GM12874 (cell line): ENCODE measurements at regions not wholly inside any gene's neighbourhood (a gene's known extent, or its start where the extent isn't known, plus 50 kb on each side); places are given as distances from the start of the nearest gene placed in this dataset.

Experiments used
- TF ChIP-seq, protein P1 (sequence below): IDR thresholded peaks from 2 replicates; pipeline ENCODE4 v1.5.1; 2011; ENCODE audit warnings: low read depth, mild to moderate bottlenecking, control low read depth, low read length, moderate library complexity; ENCODE audit not compliant: insufficient read depth

- TF ChIP-seq, protein P1, sequence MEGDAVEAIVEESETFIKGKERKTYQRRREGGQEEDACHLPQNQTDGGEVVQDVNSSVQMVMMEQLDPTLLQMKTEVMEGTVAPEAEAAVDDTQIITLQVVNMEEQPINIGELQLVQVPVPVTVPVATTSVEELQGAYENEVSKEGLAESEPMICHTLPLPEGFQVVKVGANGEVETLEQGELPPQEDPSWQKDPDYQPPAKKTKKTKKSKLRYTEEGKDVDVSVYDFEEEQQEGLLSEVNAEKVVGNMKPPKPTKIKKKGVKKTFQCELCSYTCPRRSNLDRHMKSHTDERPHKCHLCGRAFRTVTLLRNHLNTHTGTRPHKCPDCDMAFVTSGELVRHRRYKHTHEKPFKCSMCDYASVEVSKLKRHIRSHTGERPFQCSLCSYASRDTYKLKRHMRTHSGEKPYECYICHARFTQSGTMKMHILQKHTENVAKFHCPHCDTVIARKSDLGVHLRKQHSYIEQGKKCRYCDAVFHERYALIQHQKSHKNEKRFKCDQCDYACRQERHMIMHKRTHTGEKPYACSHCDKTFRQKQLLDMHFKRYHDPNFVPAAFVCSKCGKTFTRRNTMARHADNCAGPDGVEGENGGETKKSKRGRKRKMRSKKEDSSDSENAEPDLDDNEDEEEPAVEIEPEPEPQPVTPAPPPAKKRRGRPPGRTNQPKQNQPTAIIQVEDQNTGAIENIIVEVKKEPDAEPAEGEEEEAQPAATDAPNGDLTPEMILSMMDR: no peak
Measured at GRCh38 chr17:72024457-72024856, 96.4 kb upstream of the SOX9 start.

DNA sequence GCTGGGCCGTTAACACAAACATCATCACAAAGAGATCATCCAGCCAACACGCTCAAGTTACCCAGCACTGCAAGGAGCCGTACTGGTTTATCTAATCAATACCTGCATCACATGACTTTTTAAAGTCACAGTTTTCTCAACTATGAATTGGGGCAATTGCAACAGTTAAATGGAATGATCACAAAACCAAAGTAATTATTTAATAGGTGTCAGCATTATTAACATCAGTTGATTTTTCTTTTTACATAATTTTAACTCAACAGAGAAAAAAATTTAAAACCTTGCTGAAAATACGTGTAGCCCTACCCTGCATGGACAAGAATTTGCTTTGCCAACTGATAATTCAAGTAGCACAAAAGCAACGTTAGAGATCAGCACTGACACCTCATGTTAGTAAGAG, 95.7 kb upstream of the SOX9 start:
- TF ChIP-seq, protein P1: no peak

GRCh38 chr17:72030067-72030899, 90.5 kb upstream of the SOX9 start:
- TF ChIP-seq, protein P1: peak; percentile 47

GRCh38 chr17:72031219-72031884, 89.5 kb upstream of the SOX9 start:
- TF ChIP-seq, protein P1: no peak

DNA sequence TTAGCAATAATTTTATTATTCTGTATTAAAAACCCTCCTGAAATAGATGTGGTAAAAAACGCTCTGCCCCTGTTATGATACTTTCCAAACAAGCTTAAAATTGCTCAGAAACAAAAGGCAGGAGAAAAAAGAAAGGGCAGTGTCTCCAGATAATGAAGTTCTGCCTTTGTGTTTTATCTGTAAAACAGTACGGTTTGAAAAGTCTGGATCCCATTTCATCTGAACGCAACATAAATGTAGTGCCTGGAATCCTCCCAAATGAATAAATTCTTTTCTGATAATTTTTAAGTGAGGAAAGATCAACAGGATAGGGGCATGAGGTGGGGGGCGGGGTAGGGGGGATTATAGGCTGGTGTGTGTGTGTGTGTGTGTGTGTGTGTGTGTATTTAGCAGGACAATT, 87.5 kb upstream of the SOX9 start:
- TF ChIP-seq, protein P1: no peak

GRCh38 chr17:72034000-72034399, 86.8 kb upstream of the SOX9 start:
- TF ChIP-seq, protein P1: no peak

DNA sequence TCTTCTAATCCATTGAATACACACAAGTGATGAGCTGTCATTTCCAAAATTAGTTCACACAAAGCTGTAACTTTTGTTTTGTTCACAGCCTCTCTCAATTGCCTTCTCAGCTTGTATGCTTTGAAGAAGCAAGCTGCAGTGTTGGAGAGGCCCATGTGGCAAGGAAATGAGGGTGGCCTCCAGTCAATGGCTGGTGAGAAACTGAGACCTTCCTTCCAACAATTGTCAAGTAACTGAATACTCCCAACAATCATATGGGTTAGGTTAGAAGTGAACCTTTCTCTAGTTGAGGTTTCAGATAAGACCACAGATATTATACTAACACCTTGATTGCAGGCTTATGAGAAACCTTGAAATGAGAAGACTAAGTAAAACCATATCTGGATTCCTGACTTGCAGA, 82.4 kb upstream of the SOX9 start:
- TF ChIP-seq, protein P1: no peak
